Heart right ventricle (tissue), 16 donors: ENCODE measurements at regions not wholly inside any gene's neighbourhood (a gene's known extent, or its start where the extent isn't known, plus 50 kb on each side); places are given as distances from the start of the nearest gene placed in this dataset.

ENCODE experiments used
- ATAC-seq, 8 donors: fragments of 200-7000 bp; cut with Tn5 transposase; one replicate each; pipeline ENCODE4 v1.9.1; 2020; ENCODE audit warnings: mild to moderate bottlenecking in 8 of 8, moderate library complexity in 8 of 8, moderate number of reproducible peaks in 1 of 8
- DNase-seq, 2 donors: peaks; one replicate each; pipeline ENCODE4 v3.0.0-alpha.2; 2020
- H3K27ac ChIP-seq, 10 donors: fragments of 200-600 bp; sonication (generic) in 2 of 10; one replicate each; pipeline versions ENCODE4 v1.5.0 to v1.8.0; 2020 to 2022; ENCODE audit warnings: mild to moderate bottlenecking in 3 of 10
- H3K27me3 ChIP-seq, 7 donors: fragments of 200-600 bp; one replicate each; pipeline ENCODE4 v1.8.0; 2021 to 2022; ENCODE audit warnings: mild to moderate bottlenecking in 2 of 7
- H3K36me3 ChIP-seq, 9 donors: fragments of 200-600 bp; sonication (generic) in 1 of 9; one replicate each; pipeline versions ENCODE4 v1.5.0 to v1.8.0; 2020 to 2022; ENCODE audit warnings: mild to moderate bottlenecking in 2 of 9
- H3K4me1 ChIP-seq, 9 donors: fragments of 200-600 bp; sonication (generic) in 1 of 9; one replicate each; pipeline versions ENCODE4 v1.5.0 to v1.8.0; 2020 to 2022; ENCODE audit warnings: mild to moderate bottlenecking in 4 of 9
- H3K4me3 ChIP-seq, 10 donors: fragments of 200-600 bp; sonication (generic) in 2 of 10; one replicate each; pipeline versions ENCODE4 v1.5.0 to v1.8.0; 2020 to 2022; ENCODE audit warnings: mild to moderate bottlenecking in 7 of 10, moderate library complexity in 2 of 10
- H3K9me3 ChIP-seq, 11 donors: fragments of 200-600 bp in 10 of 11; sonication (generic) in 2 of 11; one replicate each; pipeline versions ENCODE4 v1.5.0 to v1.8.0; 2013 to 2022; ENCODE audit warnings: mild to moderate bottlenecking in 2 of 11, control low read depth in 1 of 11, moderate library complexity in 1 of 11
- WGBS, 2 donors: extraction: QIAGEN DNeasy Blood & Tissue Kit; methylation state at CpG; one replicate each; pipeline ENCODE4 v1.1.7; 2013; ENCODE audit warnings: inconsistent platforms in 1 of 2; 5-methylcytosine and 5-hydroxymethylcytosine counted together
- intact Hi-C, 10 donors: fragments of 100-400 bp; cut with DNase I; formaldehyde crosslinking; loops; one replicate each; pipeline versions ENCODE4 v1.11.1 to v1.14.2; 2022
- TF ChIP-seq, protein P1 (sequence below), 9 donors: fragments of 200-600 bp; sonication (generic) in 2 of 9; IDR thresholded peaks; one replicate each; pipeline versions ENCODE4 v1.5.0 to v1.8.0; 2021 to 2022; ENCODE audit warnings: antibody characterized with exemption in 9 of 9, mild to moderate bottlenecking in 5 of 9, moderate library complexity in 1 of 9
- donor health status: Arrhythmogenic right ventricular cardiomyopathy.
- donor health status: ischemic (EF 13 %, LVEDD 7.1; RV severe dilation, severe dysfunction).
- donor health status: healthy with polysubstance abuse.
- donor health status: DM: no; HTN: yes; CAD: no.
- donor health status: DM: no; HTN: no; CAD: no.
- donor health status: ischemic (EF 25% LVEDD 6.9; RV normal size, moderate dysfunction).
- donor health status: ischemic (EF 25% LVEDD 5.7; RV mildly dilated, moderate dysfunction).
- donor health status: healthy.
- donor health status: DM: yes; HTN: yes; CAD: no.
- donor health status: Ischemic cardiomyopathy.
- donor health status: ischemic (EF 35%, LVEDD 5.7; RV mildly dilated, moderate dysfunction).
- donor health status: nonischemic (EF 11% LVEDD 7.7; RV severe dilation, severe dysfunction).
- donor health status: DM: yes; HTN: yes; CAD: no.
- donor health status: PGD.
- donor health status: ischemic (EF 29% LVEDD 5.4; RV normal size, mild dysfunction).
- donor health status: nonischemic (EF 23%, LVEDD 6.1; RV moderate dilation, normal function).

DNA sequence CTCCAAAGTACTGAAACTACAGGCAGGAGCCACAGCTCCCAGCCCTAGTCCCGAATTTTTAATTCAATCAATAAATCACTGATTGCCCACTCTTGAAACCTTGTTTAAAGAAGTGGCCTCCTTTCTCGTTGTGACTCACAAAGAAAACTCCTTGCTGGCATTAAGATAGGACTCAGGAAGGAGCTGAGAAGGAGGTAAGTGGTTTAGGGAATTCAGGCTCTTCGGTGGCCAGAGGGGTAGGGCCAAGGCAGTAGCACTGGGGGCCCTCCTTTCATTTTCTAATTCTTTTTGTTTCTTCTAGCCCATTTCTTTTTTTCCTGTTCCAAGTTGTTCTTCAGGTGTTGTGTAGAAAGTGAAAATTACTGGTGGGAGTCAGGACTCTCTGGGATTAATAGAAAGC lies 86.2 kb upstream of the OR9Q1 start:
- H3K9me3 ChIP-seq = no peaks in the 10 kb centered on the region
- 60 to 62% methylated on average over 3 of the region's 3 CpGs for WGBS, 2 donors
- ATAC-seq = no peak
- H3K4me3 ChIP-seq = no peak overlapping the region
- peaks cover 0 to 4% (median 0%) of the 10 kb centered on the region in 9 donors for H3K4me1 ChIP-seq
- DNase-seq = no peak
- TF ChIP-seq, protein P1, sequence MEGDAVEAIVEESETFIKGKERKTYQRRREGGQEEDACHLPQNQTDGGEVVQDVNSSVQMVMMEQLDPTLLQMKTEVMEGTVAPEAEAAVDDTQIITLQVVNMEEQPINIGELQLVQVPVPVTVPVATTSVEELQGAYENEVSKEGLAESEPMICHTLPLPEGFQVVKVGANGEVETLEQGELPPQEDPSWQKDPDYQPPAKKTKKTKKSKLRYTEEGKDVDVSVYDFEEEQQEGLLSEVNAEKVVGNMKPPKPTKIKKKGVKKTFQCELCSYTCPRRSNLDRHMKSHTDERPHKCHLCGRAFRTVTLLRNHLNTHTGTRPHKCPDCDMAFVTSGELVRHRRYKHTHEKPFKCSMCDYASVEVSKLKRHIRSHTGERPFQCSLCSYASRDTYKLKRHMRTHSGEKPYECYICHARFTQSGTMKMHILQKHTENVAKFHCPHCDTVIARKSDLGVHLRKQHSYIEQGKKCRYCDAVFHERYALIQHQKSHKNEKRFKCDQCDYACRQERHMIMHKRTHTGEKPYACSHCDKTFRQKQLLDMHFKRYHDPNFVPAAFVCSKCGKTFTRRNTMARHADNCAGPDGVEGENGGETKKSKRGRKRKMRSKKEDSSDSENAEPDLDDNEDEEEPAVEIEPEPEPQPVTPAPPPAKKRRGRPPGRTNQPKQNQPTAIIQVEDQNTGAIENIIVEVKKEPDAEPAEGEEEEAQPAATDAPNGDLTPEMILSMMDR (IDR thresholded peaks at IDR 0.05) = no peak
- H3K27ac ChIP-seq = no peak overlapping the region
- intact Hi-C loops = loop anchor here in 3 of 10 donors (2.0 to 10.0 kb wide), 4 partner anchors 63 to 87 kb away; partner anchors contain the start of gene OR9Q1 (in 2 of the 3)
- H3K36me3 ChIP-seq = no peaks in the 10 kb centered on the region
- no peaks in the 10 kb centered on the region for H3K27me3 ChIP-seq

DNA sequence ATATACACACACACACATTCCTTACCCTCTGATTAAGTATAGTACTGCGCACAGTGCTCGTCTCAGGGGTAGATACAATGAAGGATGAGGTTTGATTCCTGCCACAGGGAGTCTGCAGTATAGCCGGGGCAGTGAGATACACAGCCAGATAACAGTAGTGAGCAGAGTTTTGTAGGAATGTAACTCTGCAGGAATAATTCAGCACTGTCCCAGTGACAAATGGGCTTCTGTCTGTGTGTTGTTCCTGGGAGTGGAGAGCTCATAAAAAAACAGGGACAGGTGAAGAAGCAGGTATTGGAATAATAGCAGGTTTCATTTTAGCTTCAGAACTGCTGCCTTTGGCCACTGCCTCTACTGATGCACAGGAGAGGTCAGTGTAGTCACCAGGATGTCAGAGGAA lies 85.3 kb upstream of the OR9Q1 start:
- no peak for ATAC-seq
- Histone ChIP-seq H3K4me3 (no peak overlapping the region), H3K36me3 (no peaks in the 10 kb centered on the region), H3K9me3 (no peaks in the 10 kb centered on the region), H3K27me3 (no peaks in the 10 kb centered on the region), H3K4me1 (peaks cover 0 to 4% (median 0%) of the 10 kb centered on the region in 9 donors), H3K27ac (no peak overlapping the region)
- no peak for DNase-seq
- WGBS, 2 donors = 50 to 51% methylated on average over 3 of the region's 3 CpGs
- intact Hi-C loops = loop anchor here in 2 of 10 donors (5.0 to 10.0 kb wide), 3 partner anchors 64 to 86 kb away; partner anchors contain the start of gene OR9Q1 (in 2 of the 2)
- TF ChIP-seq, protein P1 (IDR thresholded peaks at IDR 0.05) = no peak

DNA sequence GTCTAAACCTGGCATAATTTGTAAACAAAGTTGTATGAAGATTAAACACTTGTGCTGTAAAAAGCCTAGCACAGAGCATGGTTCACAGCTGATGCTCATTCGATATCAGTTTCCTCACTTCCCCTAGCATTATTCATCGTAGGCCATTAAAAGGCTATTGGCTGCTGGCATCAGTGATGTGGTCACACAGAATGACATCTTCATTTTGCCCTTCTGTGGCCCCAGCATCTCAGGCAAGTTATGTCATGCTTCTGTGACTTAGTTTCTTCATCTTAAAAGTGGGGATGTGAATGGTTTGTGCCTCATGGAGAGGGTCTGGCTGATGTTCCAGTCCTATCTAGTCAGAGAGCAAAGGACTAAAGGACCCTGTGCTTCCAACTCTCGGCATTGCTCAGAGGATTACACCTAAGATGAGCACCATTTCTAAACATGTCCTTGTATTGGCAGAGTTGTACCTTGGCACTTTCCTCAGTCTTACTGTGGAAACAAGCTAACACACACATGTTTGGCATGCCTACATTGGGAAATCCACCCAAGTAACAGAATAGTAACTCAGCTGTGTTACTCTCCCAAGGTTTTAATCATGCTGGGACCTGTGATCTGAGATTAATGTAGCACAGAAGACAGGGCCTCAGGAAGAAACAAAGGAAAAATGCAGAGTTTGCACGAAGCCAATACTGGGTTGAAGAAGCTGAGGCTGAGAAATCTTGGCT lies 83.5 kb upstream of the OR9Q1 start:
- no peaks in the 10 kb centered on the region for H3K27me3 ChIP-seq
- DNase-seq (no peak), ATAC-seq (no peak)
- H3K9me3 ChIP-seq = no peaks in the 10 kb centered on the region
- H3K4me1 ChIP-seq = peaks cover 0 to 4% (median 0%) of the 10 kb centered on the region in 9 donors
- WGBS, 2 donors = 81 to 85% methylated on average over 4 of the region's 4 CpGs
- intact Hi-C loops = no loop called here
- no peaks in the 10 kb centered on the region for H3K36me3 ChIP-seq
- no peak overlapping the region for H3K27ac ChIP-seq
- H3K4me3 ChIP-seq = no peak overlapping the region
- TF ChIP-seq, protein P1 (IDR thresholded peaks at IDR 0.05) = no peak

DNA sequence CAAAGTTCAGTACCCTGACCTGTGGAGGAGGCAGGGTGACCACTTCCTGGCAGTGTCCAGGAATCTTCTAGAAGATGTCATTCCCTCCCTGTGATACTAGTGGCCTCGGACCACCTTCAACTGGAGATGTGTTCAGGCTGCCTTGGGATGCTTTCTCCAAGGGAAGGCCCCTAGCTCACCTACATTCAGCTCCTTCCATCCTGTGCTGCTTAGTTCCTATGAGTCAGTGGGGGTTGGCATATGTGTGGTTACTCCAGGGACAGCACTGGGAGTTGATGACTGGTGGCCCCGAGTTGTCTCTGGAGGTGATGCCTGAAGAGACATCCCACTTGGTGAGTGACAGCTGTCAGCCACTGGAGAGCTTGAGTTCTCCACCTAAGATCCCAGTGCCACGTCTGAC lies 81.8 kb upstream of the OR9Q1 start:
- no peaks in the 10 kb centered on the region for H3K27me3 ChIP-seq
- ATAC-seq = no peak
- TF ChIP-seq, protein P1 (IDR thresholded peaks at IDR 0.05) = no peak
- H3K9me3 ChIP-seq = no peaks in the 10 kb centered on the region
- intact Hi-C loops = no loop called here
- no peak for DNase-seq
- H3K4me1 ChIP-seq = peaks cover 0 to 8% (median 0%) of the 10 kb centered on the region in 9 donors
- 83 to 85% methylated on average over 3 of the region's 3 CpGs for WGBS, 2 donors
- no peaks in the 10 kb centered on the region for H3K36me3 ChIP-seq
- no peak overlapping the region for H3K4me3 ChIP-seq
- H3K27ac ChIP-seq = no peak overlapping the region
